RPMI7951 (cell line): ENCODE measurements at regions not wholly inside any gene's neighbourhood (a gene's known extent, or its start where the extent isn't known, plus 50 kb on each side); places are given as distances from the start of the nearest gene placed in this dataset.
"Not testable (repeated sequence)": the region's sequence is repeated elsewhere in the genome, so short reads cannot be mapped to it uniquely, and the experiment has no call there.

Experiments
- DNase-seq: peaks from one replicate; pipeline ENCODE4 v3.0.0-alpha.2; 2012; ENCODE audit warnings: low read depth

DNA sequence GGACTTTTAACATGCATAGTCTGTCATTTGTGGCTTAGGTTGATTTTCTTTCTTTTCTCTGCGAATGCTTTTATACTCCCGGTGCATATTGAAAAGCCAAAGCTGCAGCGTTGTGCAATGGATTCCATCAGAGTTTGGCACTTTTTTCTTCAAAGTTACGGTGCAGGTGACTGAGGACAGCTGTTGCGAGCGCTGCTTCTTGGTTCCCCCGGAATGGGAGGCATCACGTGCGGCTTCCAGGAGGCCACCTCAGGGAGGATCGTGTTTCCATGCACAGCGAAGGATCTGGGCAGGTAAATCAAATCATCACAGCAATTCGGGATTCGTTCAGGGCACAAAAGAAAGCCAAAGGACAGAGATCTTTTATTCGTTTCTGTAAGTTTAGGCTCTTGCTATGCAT is 109.6 kb upstream of the ALKAL2 start:
- DNase-seq, result no peak

DNA sequence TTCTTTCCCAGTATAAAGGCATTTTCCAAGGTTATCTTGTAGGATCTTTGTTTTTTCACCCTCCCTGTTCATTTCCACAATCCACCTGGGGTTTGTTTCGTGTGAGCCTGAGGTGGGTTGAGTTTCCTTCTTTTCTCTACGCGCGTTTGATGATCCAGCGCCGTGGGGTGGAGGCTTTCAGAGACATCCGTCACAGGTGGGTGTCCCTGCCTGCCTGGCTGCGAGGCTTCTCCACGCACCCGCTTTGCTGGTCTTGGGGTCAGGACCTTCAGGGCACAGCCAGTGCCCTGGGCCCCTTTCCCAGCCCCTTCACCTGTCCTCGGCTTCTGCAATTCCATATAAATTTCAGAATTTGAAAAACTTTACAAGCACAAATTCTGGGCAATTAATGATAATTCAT is 109.0 kb upstream of the ALKAL2 start:
- DNase-seq, result no peak

DNA sequence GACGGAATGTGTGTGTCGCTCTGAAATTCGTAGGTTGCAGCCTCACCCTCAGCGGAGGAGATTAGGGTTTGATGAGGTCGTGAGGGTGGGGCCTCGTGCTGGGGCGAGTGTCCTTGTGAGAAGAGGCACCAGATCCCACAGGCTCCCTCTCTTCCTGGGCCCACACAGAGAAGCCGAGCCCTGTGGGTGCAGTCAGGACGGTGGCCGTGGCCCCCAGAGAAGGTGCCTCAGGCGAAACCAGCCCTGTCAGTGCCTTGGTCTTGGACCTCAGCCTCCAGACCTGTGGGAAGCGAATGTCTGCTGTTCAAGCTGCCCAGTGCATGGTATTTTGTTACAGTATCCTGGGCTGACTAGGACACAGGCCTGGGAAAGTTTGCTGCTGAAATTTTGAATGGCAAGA is 108.0 kb upstream of the ALKAL2 start:
- no peak for DNase-seq

DNA sequence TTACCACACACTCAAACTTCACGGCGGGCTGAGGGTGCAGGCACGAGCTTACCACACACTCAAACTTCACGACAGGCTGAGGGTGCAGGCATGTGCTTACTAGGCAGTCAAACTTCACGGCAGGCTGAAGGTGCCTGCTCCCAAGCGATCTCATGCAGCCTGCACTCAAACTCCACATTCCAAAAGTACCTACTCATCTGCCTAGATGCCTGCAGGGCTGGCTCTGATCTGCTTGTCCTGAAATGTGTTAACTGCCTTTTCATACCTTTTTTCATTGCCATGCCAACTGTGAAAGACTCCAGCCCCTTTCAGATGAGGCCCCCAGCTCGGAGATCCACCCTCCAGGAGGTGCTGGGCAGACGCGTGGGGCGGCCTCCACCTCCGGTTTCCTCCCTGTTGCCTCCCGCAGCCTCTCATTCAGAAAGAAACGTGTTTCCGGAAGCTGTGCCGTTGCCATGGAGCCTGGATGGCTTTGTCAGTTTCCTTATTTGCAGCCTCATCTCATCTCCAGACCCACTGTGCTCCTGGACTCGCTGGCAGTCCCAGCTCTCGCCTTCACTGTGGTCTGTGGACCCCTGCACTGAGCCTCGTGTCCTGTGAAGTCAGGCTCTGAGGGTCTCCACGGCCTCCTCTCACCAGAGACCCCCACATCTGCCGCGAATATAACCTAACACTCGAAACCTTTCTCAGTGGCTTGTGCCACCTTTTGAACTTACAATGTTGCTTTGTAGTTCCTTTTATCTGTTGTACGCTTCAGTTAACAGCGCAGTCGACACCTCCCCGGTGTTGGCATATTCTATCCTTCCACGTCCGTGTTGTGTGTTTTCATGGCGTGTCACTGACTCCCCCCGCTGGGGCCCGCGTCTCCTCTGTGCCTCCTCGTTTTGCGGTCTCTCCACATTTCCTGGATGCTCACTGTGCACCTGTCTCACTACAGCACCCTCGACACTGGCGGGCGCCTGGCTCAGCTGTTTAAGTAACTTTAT is 106.1 kb upstream of the ALKAL2 start:
- peak; percentile 82 for DNase-seq

DNA sequence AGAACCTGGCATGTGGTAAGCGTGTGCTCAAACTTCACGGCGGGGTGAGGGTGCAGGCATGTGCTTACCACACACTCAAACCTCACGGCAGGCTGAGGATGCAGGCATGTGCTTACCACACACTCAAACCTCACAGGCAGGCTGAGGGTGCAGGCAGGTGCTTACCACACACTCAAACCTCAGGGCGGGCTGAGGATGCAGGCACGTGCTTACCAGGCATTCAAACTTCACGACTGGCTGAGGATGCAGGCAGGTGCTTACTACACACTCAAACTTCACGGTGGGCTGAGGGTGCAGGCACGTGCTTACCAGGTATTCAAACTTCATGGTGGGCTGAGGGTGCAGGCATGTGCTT is 105.0 kb upstream of the ALKAL2 start:
- DNase-seq, result no peak

DNA sequence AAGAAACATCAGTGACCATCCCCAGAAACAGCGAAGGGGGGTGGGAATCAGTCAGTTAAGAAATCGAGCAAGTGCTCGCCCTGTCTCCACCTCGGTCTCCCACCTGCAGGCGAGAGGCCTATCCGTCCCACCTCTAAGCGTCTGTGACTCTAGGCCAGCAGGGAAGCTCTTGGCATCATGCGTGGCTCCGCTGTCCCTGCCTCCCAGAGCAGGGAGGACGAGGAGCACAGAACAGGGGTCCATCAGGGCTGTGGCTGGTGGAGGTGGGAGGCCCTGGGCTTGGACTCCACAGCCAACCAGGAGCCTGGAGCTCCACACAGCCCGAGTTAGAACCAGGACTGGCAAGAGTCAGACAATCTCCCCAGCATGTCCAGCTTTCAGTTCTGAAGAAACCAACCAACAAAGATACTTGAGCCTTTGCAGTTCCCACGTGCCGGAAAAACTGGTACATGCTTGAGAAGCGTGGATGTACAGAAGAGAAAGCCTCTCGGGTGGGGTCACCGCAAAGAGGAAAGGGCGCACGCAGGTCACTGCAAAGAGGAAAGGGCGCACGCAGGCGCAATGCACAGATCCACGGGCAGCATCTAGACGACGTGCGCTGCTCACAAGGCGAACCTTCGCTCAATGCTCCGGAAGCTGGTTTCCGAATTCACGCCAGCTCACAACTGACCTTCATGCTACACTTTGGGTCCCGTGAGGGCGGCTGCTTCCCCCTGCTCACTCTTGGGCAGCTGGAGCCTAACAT is 104.5 kb upstream of the ALKAL2 start:
- no peak for DNase-seq

DNA sequence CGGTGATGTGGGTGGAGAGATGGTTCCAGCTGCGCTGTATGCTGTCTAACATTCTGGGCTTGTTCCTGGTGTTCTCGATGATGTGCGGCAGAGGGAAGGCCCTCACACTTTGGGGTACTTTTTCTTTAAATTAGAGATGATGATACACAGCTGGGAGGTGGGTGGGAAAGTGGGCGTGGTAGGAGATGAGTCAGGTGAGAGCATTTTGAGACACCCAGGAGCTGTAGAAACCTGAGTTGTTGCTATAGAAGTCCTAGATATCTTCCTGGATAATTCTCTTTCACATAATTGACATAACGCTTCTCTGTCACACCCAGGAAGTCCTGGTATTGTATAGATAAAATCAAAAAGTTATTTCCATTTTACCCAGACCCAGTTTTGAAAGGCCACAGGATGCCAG is 103.8 kb upstream of the ALKAL2 start:
- no peak for DNase-seq

DNA sequence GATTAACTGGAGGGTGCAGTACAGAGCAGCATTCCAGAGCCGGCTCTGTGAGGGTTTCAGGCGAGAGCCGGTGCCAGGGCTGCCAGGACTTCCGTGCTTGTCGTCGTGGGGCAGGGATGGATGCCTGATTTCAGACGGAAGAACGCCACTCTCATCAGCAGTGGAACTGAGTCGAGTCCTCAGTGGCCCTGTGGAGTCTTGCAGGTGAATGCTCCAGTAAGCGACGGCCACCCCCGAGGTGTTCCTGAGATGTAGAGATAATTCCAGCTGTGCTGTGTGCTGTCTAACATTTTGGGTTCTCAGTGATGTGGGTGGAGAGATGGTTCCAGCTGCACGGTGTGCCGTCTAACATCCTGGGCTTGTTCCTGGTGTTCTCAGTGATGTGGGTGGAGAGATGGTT is 103.1 kb upstream of the ALKAL2 start:
- no peak for DNase-seq

DNA sequence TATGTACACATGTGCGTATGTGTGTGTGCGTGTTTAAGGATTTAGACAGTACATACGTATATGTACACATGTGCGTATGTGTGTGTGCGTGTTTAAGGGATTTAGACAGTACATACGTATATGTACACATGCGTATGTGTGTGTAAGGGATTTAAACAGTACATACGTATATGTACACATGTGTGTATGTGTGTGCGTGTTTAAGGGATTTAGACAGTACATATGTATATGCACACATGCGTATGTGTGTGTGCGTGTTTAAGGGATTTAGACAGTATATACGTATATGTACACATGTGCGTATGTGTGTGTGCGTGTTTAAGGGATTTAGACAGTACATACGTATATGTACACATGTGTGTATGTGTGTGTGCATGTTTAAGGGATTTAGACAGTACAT is 102.1 kb upstream of the ALKAL2 start:
- not testable (repeated sequence) for DNase-seq

DNA sequence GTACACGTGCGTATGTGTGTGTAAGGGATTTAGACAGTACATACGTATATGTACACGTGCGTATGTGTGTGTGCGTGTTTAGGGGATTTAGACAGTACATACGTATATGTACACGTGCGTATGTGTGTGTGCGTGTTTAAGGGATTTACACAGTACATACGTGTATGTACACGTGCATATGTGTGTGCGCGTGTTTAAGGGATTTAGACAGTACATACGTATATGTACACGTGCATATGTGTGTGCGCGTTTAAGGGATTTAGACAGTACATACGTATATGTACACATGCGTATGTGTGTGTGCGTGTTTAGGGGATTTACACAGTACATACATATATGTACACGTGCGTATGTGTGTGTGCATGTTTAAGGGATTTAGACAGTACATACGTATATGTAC is 100.9 kb upstream of the ALKAL2 start:
- DNase-seq, result not testable (repeated sequence)

DNA sequence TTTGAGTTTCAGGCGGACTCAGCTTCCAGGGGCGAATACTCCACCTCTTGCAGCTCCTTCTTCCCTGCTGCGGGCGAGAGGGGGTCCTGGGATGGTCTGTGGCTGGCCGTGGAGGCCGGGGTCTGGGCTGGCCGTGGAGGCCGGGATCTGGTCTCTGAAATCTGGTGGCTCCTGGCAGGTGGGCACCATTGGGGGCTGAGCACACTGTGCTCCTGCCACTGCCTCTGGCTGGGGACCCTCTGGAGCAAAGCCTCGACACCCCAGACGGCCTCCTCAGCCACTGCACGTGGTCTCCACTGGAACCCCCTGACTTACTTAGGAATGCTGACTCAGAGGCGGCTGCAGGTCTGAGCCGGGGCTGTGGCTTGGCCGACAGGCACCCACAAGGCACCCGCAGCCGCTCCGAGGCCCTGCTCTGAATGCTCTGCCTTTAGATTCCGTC is 100.1 kb upstream of the ALKAL2 start:
- no peak for DNase-seq

DNA sequence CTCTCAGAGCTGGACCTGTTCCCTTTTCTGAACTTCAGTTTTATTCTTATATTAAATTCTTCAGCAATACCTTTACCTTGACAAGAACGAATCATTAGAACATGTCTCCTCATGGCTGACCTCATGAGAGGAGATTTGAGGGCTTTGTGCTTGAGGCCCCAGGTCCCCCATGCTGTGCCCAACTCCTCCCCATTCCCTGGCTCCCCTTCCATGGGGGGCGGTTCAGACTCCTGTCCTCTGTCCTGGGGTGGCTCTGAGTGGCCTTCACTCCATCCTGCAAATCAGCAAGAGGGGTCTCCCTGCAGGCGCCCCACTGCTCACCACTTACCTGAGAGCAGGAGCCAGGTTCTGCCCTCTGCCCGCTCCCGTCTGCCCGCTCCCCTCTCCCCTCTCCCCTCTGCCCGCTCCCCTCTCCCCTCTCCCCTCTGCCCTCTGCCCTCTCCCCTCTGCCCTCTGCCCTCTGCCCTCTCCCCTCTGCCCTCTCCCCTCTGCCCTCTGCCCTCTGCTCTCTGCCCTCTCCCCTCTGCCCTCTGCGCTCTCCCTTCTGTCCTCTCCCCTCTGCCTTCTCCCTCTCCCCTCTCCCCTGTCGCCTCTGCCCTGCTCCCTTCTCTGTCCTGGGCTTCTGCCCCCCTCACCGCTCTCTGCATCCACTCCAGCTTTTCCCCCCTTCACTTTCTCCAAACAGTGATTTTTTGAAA is 98.7 kb upstream of the ALKAL2 start:
- no peak for DNase-seq

DNA sequence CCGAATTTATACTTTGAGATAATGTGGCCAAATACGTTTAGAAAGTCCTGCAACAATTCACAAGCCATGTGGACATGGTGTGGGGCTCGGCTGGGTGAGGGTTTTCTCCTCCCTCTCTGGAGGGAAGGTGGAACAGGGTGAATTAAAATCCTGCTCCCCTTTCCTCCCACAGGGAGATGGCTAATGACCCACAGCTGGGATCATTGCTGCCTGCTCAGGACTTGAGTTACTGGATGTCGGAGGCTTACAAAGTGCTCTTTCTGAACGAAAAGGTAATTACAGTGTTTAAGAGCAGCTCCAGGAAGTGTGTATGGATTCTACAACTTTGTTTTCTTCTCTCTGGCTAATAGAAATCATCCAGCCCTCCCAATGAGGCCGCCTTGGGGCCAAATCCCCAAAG is 97.9 kb upstream of the ALKAL2 start:
- DNase-seq, result no peak

DNA sequence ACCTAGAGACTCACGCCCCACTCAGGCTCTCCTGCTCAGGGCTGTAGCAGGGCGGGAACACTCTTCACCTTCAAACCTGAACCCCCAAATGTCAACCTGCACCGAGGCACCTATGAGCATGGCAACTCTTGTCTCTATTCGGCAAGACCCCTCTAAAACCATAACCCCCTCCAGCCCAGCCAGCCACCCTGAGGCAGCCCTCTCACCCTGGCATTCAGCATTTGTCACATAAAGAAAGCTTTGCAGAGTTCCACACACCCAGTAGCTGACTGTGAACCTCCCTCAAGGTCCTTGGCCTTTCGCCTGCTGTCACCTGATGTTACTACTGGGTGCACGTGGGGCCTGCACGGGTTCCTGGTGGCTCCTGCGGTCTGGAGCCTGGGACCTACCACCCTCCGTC is 97.2 kb upstream of the ALKAL2 start:
- no peak for DNase-seq

DNA sequence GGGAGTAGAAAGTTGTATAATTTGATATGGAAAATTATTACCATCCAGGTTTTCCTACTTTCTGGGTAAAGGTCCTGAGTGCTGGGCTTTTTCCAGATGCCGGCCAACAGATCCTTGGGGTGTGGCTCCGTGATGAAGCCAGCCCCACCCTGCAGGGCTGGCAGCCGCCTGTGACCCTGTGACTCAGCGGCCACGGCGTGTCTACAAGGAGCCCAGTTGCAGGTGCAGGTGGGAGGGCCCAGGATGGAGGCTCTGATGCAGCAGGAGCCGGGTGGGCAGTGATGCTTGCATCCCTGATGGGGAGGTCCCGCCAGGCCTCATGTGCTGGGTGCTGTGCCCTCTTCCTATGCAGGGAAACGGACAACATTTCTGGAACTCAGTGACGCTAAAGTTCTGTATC is 96.0 kb upstream of the ALKAL2 start:
- no peak for DNase-seq

DNA sequence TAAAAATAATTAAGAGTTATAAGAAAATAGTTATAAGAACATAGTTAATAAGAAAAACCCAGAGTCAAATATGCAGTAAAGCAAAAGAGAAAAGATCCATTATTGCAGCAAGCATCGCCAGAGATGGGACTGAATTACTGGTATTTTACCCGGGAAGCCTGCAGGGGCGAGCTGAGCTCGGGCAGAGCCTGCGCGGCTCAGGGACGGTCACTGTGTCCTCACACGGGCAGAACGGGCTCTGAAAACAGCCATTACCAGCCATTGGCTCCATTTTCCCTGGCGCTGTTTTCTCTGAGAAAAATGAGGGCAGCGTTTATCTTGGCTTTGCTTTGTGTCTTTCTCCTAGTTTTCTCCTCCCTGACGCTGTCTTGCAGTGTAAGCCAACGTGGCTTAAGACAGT is 95.3 kb upstream of the ALKAL2 start:
- peak; percentile 19 for DNase-seq

DNA sequence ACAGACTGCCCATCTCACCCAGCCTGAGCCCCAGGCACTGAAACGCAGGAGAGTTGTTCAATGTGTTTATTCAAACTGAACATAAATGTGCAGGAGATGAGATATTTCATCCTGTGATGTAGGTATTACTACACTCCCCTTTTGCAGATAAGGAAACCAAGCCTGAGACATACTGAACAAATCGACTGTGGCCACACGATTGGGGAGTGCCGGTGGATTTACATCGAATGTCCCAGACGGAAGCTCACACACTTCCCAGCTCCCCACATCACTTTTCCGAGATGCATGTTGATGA is 94.8 kb upstream of the ALKAL2 start:
- DNase-seq, result no peak

DNA sequence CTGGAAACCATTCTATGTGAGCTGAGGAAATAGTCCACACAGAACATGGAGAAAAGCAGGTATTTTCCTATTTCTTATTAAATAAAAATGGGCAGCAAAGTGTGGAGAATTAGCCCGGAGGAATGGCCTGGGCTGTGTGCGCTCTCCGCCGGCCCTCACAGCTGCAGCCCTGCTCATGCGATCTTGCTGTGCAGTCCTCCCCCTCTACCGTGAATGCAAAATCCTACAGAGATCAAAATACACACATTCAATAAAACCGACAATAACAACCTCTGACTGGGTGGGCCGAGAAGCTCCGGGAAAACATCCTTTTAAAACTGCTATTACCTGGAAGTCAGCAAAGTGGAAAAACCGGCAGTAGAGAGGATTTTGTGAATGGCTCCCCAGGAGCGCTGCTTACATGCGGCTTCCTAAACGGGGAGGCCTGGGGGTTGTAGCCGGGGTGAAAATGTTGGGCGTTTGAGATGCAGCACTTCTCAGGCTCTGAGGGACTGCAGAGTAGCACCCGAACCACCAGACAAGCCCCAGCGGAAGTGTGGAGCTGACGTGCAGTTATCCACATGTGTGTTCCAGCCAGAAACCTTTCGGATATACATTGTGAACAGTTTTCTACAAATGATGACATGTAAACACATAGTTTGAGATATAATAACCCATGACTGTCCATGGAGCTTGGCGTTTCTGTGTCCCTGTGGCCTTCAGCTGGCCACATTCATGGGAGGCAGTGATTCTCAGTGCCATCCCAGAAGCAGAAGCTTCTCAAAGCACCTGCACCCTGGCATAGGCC is 94.2 kb upstream of the ALKAL2 start:
- DNase-seq, result no peak

DNA sequence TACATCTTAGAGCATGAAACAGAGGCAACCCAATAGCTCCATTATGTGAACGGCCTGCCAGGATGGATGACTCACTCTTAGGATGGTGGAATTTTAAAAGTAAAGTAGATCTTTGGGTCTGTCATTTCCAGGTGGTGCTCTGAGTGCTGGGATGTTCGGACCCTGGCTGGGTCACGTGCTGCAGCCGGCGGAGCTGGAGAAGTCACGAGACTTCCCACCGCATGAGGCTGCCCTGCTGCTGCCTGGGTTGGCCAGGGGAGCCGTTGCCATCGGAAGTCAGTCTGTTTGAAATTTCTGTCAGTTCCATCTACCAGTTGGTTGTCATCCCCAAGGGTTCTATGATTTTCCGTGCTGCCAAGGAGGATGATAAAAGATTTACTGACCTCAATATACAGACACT is 93.3 kb upstream of the ALKAL2 start:
- peak; percentile 15 for DNase-seq

DNA sequence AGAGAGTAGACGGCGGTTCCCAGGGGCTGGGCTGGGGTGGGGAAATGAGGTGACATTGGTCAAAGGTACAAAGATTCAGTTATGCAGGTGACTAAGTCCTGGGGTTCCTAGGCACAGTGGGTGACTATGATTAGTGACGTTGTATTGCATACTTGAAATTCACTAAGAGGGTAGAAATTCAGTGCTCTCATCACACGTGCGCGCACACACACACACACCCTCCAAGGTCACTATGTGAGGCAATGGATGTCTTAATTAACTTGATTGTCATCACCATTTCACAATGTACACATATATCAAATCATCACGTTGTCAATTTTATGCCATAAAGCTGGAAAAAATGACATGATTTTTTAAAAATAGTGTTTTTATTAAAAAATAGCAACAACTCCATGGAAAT is 92.9 kb upstream of the ALKAL2 start:
- no peak for DNase-seq

DNA sequence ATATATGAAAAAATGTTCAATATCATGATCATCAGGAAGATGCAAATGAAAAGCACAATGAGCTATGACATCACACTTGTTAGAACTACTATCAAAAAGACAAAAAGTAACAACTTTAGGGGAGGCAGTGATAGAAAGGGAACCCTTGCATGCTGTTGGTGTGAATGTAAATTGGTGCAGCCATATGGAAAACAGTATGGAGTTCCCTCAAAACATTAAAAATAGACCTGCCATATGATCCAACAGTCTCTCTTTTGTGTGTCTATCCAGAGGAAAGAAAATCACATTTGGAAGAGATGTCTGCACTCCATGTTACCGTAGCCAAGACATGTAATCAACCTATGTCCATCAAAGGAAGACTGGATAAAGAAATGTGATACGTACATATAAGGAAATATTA is 92.3 kb upstream of the ALKAL2 start:
- no peak for DNase-seq

DNA sequence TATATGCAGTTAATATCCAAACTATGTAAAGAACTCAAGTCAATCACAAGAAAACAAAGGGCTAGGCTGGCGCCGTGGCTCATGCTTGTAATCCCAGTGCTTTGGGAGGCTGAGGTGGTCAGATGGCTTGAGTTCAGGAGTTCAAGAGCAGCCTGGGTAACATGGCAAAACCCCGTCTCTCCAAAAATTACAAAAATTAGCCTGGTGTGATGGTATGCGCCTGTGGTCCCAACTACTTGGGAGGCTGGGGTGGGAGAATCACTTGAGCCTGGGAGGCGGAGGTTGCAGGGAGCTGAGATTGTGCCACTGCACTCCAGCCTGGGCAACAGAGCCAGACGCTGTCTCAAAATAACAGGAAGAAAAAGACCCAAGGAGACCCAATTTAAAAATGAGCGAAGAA is 91.9 kb upstream of the ALKAL2 start:
- DNase-seq, result no peak
